Adrenal gland (tissue), 5 donors: ENCODE measurements at regions not wholly inside any gene's neighbourhood (a gene's known extent, or its start where the extent isn't known, plus 50 kb on each side); places are given as distances from the start of the nearest gene placed in this dataset.

Experiments
- POLR2A ChIP-seq, 2 donors: fragments of 450-650 bp; IDR thresholded peaks; one replicate each; pipeline ENCODE4 v1.6.1; 2017; ENCODE audit warnings: antibody characterized with exemption in 2 of 2, mild to moderate bottlenecking in 2 of 2, moderate library complexity in 1 of 2
- TF ChIP-seq, protein P1 (sequence below), 6 experiments: fragments of 450-650 bp in 4 of 6; fragments of 200-600 bp in 2 of 6; sonication (generic) in 1 of 6; IDR thresholded peaks; 1 replicate in 5 of 6; 2 replicates in 1 of 6; pipeline versions ENCODE4 v1.5.1 to v1.8.0; 2016 to 2021; ENCODE audit warnings: antibody characterized with exemption in 6 of 6, mild to moderate bottlenecking in 2 of 6, moderate library complexity in 1 of 6
- donor health status: DM: no; HTN: no; CAD: no.

DNA sequence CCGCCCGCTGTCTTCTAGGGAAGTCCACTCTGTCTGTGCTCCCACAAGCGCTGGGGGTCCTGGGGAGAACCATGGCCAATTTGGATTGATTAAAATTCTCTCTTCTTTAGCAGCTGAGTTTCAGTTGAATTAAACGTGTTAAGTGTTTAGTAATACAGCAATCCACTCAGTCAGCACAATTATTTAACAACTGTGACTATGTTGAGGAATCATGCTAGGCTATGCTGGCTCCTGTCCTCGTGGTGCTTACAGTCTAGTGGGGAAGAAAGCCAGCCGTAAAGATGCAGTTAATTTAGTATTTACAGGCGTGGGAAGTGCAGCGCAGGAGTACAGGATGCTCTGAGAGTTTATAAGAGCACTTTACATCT, 88.9 kb upstream of the FOXP4 start:
- TF ChIP-seq, protein P1, sequence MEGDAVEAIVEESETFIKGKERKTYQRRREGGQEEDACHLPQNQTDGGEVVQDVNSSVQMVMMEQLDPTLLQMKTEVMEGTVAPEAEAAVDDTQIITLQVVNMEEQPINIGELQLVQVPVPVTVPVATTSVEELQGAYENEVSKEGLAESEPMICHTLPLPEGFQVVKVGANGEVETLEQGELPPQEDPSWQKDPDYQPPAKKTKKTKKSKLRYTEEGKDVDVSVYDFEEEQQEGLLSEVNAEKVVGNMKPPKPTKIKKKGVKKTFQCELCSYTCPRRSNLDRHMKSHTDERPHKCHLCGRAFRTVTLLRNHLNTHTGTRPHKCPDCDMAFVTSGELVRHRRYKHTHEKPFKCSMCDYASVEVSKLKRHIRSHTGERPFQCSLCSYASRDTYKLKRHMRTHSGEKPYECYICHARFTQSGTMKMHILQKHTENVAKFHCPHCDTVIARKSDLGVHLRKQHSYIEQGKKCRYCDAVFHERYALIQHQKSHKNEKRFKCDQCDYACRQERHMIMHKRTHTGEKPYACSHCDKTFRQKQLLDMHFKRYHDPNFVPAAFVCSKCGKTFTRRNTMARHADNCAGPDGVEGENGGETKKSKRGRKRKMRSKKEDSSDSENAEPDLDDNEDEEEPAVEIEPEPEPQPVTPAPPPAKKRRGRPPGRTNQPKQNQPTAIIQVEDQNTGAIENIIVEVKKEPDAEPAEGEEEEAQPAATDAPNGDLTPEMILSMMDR (IDR thresholded peaks at IDR 0.05), result no peak
- TF ChIP-seq POLR2A (IDR thresholded peaks at IDR 0.05), result no peak
